ENCODE measurements at regions not wholly inside any gene's neighbourhood (a gene's known extent, or its start where the extent isn't known, plus 50 kb on each side); places are given as distances from the start of the nearest gene placed in this dataset.

DNA sequence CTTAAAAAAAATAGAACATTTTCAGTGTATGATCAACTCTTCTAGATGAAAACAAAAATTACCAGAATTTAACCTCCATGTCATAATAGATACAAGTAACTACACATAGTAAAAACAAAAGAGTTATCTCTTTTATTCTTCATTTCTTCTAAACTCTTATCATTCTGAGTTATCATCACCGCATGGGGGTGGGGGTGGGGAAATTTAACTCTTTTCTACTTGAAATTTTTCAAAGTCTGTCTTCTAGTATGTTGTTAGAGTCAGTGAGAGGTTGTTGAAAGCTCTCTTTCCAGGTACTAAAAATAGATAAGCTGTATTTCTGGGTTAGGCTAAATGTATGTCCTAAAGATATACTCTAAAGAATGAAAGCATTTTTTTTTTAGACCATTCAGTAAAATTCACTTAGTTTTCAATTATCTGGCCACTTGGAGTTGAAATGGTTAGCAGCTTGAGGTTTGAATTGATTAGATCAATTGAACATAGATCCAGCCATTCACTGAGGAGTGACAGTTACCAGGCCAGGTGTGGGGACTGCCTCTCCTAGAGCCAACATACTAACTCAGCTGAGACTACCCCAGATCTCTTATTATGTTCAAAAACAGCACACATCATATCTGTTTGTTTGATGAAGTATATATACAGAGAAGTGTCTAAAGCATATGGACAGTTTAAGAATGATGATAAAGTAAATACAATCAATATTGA, 220.7 kb downstream of the IKZF2 start:
- TF ChIP-seq, protein P1, sequence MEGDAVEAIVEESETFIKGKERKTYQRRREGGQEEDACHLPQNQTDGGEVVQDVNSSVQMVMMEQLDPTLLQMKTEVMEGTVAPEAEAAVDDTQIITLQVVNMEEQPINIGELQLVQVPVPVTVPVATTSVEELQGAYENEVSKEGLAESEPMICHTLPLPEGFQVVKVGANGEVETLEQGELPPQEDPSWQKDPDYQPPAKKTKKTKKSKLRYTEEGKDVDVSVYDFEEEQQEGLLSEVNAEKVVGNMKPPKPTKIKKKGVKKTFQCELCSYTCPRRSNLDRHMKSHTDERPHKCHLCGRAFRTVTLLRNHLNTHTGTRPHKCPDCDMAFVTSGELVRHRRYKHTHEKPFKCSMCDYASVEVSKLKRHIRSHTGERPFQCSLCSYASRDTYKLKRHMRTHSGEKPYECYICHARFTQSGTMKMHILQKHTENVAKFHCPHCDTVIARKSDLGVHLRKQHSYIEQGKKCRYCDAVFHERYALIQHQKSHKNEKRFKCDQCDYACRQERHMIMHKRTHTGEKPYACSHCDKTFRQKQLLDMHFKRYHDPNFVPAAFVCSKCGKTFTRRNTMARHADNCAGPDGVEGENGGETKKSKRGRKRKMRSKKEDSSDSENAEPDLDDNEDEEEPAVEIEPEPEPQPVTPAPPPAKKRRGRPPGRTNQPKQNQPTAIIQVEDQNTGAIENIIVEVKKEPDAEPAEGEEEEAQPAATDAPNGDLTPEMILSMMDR (IDR thresholded peaks at IDR 0.05; ENCODE audit: poor library complexity), result no peak
- no peak for TF ChIP-seq EZH2 (IDR thresholded peaks at IDR 0.05; ENCODE audit: borderline replicate concordance)
